Brain microvascular endothelial cell (primary cell): ENCODE measurements at regions not wholly inside any gene's neighbourhood (a gene's known extent, or its start where the extent isn't known, plus 50 kb on each side); places are given as distances from the start of the nearest gene placed in this dataset.

Source experiments
- DNase-seq: peaks from one replicate; pipeline ENCODE4 v3.0.0-alpha.2; 2020
- H3K27ac ChIP-seq: fragments of 250-450 bp; sonication (Bioruptor Pico); 2 replicates; pipeline ENCODE4 v1.5.1; 2020; ENCODE audit warnings: mild to moderate bottlenecking, moderate library complexity
- H3K27me3 ChIP-seq: fragments of 250-450 bp; sonication (Bioruptor Pico); replicated peaks from 2 replicates; pipeline ENCODE4 v1.5.1; 2020; ENCODE audit warnings: mild to moderate bottlenecking
- H3K36me3 ChIP-seq: fragments of 250-450 bp; sonication (Bioruptor Pico); replicated peaks from 2 replicates; pipeline ENCODE4 v1.5.1; 2020; ENCODE audit warnings: mild to moderate bottlenecking
- H3K4me3 ChIP-seq: 2 replicates; pipeline ENCODE4 v1.5.1; 2011; ENCODE audit warnings: low read depth, mild to moderate bottlenecking, control low read depth, low read length, moderate library complexity
- CTCF ChIP-seq: IDR thresholded peaks from 2 replicates; pipeline ENCODE4 v1.5.1; 2011; ENCODE audit warnings: low read depth, mild to moderate bottlenecking, moderate library complexity, low read length, control low read depth, inconsistent platforms; ENCODE audit errors: missing control alignments
- in situ Hi-C: cut with HindIII; loops from 2 replicates; pipeline ENCODE4 v1.10.0; 2017; ENCODE audit warnings: low sequenced_read_pairs, low pct_ligation_motif_present

- no peak for DNase-seq
- in situ Hi-C loops: no loop called here
- H3K4me3 ChIP-seq: no peak overlapping the region
- no peaks in the 10 kb centered on the region for H3K27me3 ChIP-seq
- no peak overlapping the region for H3K27ac ChIP-seq
- no peak for TF ChIP-seq CTCF
- no peaks in the 10 kb centered on the region for H3K36me3 ChIP-seq
These were observed 116.2 kb upstream of the ELAC2 start for GRCh38 chr17:13134076-13134475.

- H3K27ac ChIP-seq: no peak overlapping the region
- H3K36me3 ChIP-seq: no peaks in the 10 kb centered on the region
- no peak for DNase-seq
- no peak overlapping the region for H3K4me3 ChIP-seq
- in situ Hi-C loops: no loop called here
- no peak for TF ChIP-seq CTCF
- H3K27me3 ChIP-seq: no peaks in the 10 kb centered on the region
These were observed 113.4 kb upstream of the ELAC2 start for GRCh38 chr17:13131225-13131624.

GRCh38 chr17:13129356-13129755 is 111.5 kb upstream of the ELAC2 start:
- no peak for DNase-seq
- Histone ChIP-seq H3K27ac (no peak overlapping the region), H3K27me3 (no peaks in the 10 kb centered on the region), H3K36me3 (no peaks in the 10 kb centered on the region), H3K4me3 (no peak overlapping the region)
- in situ Hi-C loops: no loop called here
- no peak for TF ChIP-seq CTCF

GRCh38 chr17:13128676-13129075 is 110.8 kb upstream of the ELAC2 start:
- DNase-seq: no peak
- Histone ChIP-seq H3K27me3 (no peaks in the 10 kb centered on the region), H3K36me3 (no peaks in the 10 kb centered on the region), H3K27ac (no peak overlapping the region), H3K4me3 (no peak overlapping the region)
- in situ Hi-C loops: no loop called here
- no peak for TF ChIP-seq CTCF

- H3K27me3 ChIP-seq: no peaks in the 10 kb centered on the region
- in situ Hi-C loops: no loop called here
- no peaks in the 10 kb centered on the region for H3K36me3 ChIP-seq
- no peak overlapping the region for H3K4me3 ChIP-seq
- no peak overlapping the region for H3K27ac ChIP-seq
- TF ChIP-seq CTCF: no peak
- DNase-seq: no peak
These were observed 110.2 kb upstream of the ELAC2 start for GRCh38 chr17:13127921-13128602.

GRCh38 chr17:13120864-13121263 is 103.0 kb upstream of the ELAC2 start:
- no peak for TF ChIP-seq CTCF
- no peaks in the 10 kb centered on the region for H3K27me3 ChIP-seq
- in situ Hi-C loops: no loop called here
- H3K27ac ChIP-seq: no peak overlapping the region
- H3K36me3 ChIP-seq: no peaks in the 10 kb centered on the region
- H3K4me3 ChIP-seq: no peak overlapping the region
- DNase-seq: no peak
